Heart right ventricle (tissue), 16 donors: ENCODE measurements at regions not wholly inside any gene's neighbourhood (a gene's known extent, or its start where the extent isn't known, plus 50 kb on each side); places are given as distances from the start of the nearest gene placed in this dataset.
A peak's percentile ranks its signal among the peaks of the same experiment; 100 is the strongest.

Experiments used
- ATAC-seq, 8 donors: fragments of 200-7000 bp; cut with Tn5 transposase; one replicate each; pipeline ENCODE4 v1.9.1; 2020; ENCODE audit warnings: mild to moderate bottlenecking in 8 of 8, moderate library complexity in 8 of 8, moderate number of reproducible peaks in 1 of 8
- DNase-seq, 2 donors: peaks; one replicate each; pipeline ENCODE4 v3.0.0-alpha.2; 2020
- H3K27ac ChIP-seq, 10 donors: fragments of 200-600 bp; sonication (generic) in 2 of 10; one replicate each; pipeline versions ENCODE4 v1.5.0 to v1.8.0; 2020 to 2022; ENCODE audit warnings: mild to moderate bottlenecking in 3 of 10
- H3K27me3 ChIP-seq, 7 donors: fragments of 200-600 bp; one replicate each; pipeline ENCODE4 v1.8.0; 2021 to 2022; ENCODE audit warnings: mild to moderate bottlenecking in 2 of 7
- H3K36me3 ChIP-seq, 9 donors: fragments of 200-600 bp; sonication (generic) in 1 of 9; one replicate each; pipeline versions ENCODE4 v1.5.0 to v1.8.0; 2020 to 2022; ENCODE audit warnings: mild to moderate bottlenecking in 2 of 9
- H3K4me1 ChIP-seq, 9 donors: fragments of 200-600 bp; sonication (generic) in 1 of 9; one replicate each; pipeline versions ENCODE4 v1.5.0 to v1.8.0; 2020 to 2022; ENCODE audit warnings: mild to moderate bottlenecking in 4 of 9
- H3K4me3 ChIP-seq, 10 donors: fragments of 200-600 bp; sonication (generic) in 2 of 10; one replicate each; pipeline versions ENCODE4 v1.5.0 to v1.8.0; 2020 to 2022; ENCODE audit warnings: mild to moderate bottlenecking in 7 of 10, moderate library complexity in 2 of 10
- H3K9me3 ChIP-seq, 11 donors: fragments of 200-600 bp in 10 of 11; sonication (generic) in 2 of 11; one replicate each; pipeline versions ENCODE4 v1.5.0 to v1.8.0; 2013 to 2022; ENCODE audit warnings: mild to moderate bottlenecking in 2 of 11, control low read depth in 1 of 11, moderate library complexity in 1 of 11
- CTCF ChIP-seq, 9 donors: fragments of 200-600 bp; sonication (generic) in 2 of 9; IDR thresholded peaks; one replicate each; pipeline versions ENCODE4 v1.5.0 to v1.8.0; 2021 to 2022; ENCODE audit warnings: antibody characterized with exemption in 9 of 9, mild to moderate bottlenecking in 5 of 9, moderate library complexity in 1 of 9
- WGBS, 2 donors: extraction: QIAGEN DNeasy Blood & Tissue Kit; methylation state at CpG; one replicate each; pipeline ENCODE4 v1.1.7; 2013; ENCODE audit warnings: inconsistent platforms in 1 of 2; 5-methylcytosine and 5-hydroxymethylcytosine counted together
- intact Hi-C, 10 donors: fragments of 100-400 bp; cut with DNase I; formaldehyde crosslinking; loops; one replicate each; pipeline versions ENCODE4 v1.11.1 to v1.14.2; 2022
- donor health status: Arrhythmogenic right ventricular cardiomyopathy.
- donor health status: ischemic (EF 13 %, LVEDD 7.1; RV severe dilation, severe dysfunction).
- donor health status: healthy with polysubstance abuse.
- donor health status: DM: no; HTN: yes; CAD: no.
- donor health status: DM: no; HTN: no; CAD: no.
- donor health status: ischemic (EF 25% LVEDD 6.9; RV normal size, moderate dysfunction).
- donor health status: ischemic (EF 25% LVEDD 5.7; RV mildly dilated, moderate dysfunction).
- donor health status: healthy.
- donor health status: DM: yes; HTN: yes; CAD: no.
- donor health status: Ischemic cardiomyopathy.
- donor health status: ischemic (EF 35%, LVEDD 5.7; RV mildly dilated, moderate dysfunction).
- donor health status: nonischemic (EF 11% LVEDD 7.7; RV severe dilation, severe dysfunction).
- donor health status: DM: yes; HTN: yes; CAD: no.
- donor health status: PGD.
- donor health status: ischemic (EF 29% LVEDD 5.4; RV normal size, mild dysfunction).
- donor health status: nonischemic (EF 23%, LVEDD 6.1; RV moderate dilation, normal function).

- H3K9me3 ChIP-seq, result no peaks in the 10 kb centered on the region
- H3K36me3 ChIP-seq, result no peaks in the 10 kb centered on the region
- TF ChIP-seq CTCF (IDR thresholded peaks at IDR 0.05), result no peak
- DNase-seq (no peak), ATAC-seq (no peak)
- no peaks in the 10 kb centered on the region for H3K4me1 ChIP-seq
- H3K4me3 ChIP-seq, result no peak overlapping the region
- WGBS, 2 donors, result 91 to 92% methylated on average over 1 of the region's 1 CpG
- no peak overlapping the region for H3K27ac ChIP-seq
- peaks cover 0 to 22% (median 5%) of the 10 kb centered on the region in 7 donors for H3K27me3 ChIP-seq
- intact Hi-C loops, result loop anchor here in 1 of 10 donors (5.0 kb wide), 1 partner anchor 235 kb away; no protein-coding TSS in a partner anchor
Measured at GRCh38 chr5:54912021-54912420, 73.4 kb downstream of the ESM1 start.

DNA sequence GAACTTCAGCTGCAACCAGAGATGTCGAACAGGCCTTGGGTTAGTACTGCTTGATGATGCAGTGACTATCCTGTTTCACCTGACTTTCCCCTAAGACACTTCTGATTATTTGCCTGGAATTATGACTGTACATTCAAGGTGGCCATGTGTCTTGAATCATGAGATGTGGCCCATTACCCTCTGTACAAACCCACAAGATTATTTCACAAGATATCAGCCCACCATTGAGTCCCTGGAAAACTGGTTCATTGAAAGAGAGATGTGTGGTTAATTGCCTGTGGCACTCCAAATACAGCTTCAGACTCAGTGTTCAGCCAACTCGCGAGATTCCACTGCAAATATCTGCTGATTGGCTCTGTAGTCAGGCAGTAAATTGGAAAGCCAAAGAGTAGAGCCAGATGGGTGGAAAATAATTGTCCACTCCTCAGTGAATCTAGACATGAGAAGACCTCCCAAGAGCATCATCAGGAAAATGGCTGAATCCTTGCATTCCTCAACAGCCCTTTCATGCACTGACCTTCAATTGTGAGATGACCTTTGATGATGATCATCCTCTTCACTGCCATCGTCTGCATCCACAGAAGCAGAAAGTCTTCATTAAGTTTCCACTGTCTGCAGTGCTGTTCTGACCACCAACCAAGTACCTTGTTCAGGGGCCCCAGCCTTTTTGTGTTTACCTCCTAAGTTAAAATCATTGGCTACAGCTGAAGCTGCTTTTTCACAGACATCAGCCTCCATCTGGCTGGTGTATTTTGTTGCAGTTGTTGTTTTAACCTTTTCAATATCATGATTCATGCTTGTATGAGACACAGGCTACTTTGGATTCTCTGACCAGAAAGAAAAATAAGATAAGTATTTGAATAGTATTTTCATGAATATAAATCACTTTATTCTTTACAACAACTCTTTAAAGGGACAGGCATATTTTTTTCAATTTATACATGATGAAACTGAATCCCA is 75.2 kb downstream of the ESM1 start:
- peak in 2 of 8 donors; percentile 19 to 47 for ATAC-seq
- 74 to 82% methylated on average over 4 of the region's 4 CpGs for WGBS, 2 donors
- no peaks in the 10 kb centered on the region for H3K9me3 ChIP-seq
- no peaks in the 10 kb centered on the region for H3K36me3 ChIP-seq
- no peak overlapping the region for H3K27ac ChIP-seq
- H3K27me3 ChIP-seq, result peaks cover 0 to 17% (median 3%) of the 10 kb centered on the region in 7 donors
- no peak for TF ChIP-seq CTCF (IDR thresholded peaks at IDR 0.05)
- intact Hi-C loops, result loop anchor here in 7 of 10 donors (2.0 to 10.0 kb wide), 3 partner anchors 235 to 237 kb away; no protein-coding TSS in a partner anchor
- DNase-seq, result no peak
- H3K4me3 ChIP-seq, result no peak overlapping the region
- no peaks in the 10 kb centered on the region for H3K4me1 ChIP-seq

GRCh38 chr5:54908774-54909525 is 76.4 kb downstream of the ESM1 start:
- no peaks in the 10 kb centered on the region for H3K36me3 ChIP-seq
- peaks cover 0 to 5% (median 0%) of the 10 kb centered on the region in 7 donors for H3K27me3 ChIP-seq
- H3K27ac ChIP-seq, result no peak overlapping the region
- no peak overlapping the region for H3K4me3 ChIP-seq
- WGBS, 2 donors, result 68 to 76% methylated on average over 2 of the region's 2 CpGs
- intact Hi-C loops, result loop anchor here in 6 of 10 donors (2.0 to 10.0 kb wide), 3 partner anchors 236 to 238 kb away; no protein-coding TSS in a partner anchor
- H3K9me3 ChIP-seq, result no peaks in the 10 kb centered on the region
- TF ChIP-seq CTCF (IDR thresholded peaks at IDR 0.05), result no peak
- no peak for ATAC-seq
- DNase-seq, result no peak
- no peaks in the 10 kb centered on the region for H3K4me1 ChIP-seq

DNA sequence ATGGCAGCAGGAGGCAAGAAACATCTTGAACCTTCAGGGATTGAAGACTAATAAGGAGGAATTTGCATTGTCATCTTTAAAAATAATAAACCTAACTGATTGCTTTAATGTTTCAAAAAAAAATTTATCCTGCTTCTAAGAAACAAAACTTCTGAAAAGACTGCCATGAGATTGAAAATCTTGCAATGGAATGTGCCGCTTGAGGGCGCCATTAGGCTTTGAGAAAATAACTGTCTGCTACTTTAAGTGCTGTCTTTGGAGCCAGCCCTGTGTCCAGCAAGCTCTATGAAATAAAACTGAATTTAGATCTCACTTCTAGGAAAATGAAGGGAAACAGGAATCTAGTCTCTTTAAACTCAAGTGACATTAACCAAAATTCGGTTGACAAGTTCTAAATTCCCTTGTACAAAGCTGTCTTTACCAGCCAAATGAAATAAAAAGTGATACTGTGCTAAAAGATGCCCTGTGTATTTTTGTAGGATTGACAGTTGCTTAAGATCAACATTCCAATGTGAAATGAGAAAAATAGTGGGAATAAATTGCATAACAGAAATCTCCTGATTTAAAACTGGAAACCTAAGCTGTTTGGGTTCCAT is 79.4 kb downstream of the ESM1 start:
- 2 to 3% methylated on average over 3 of the region's 3 CpGs for WGBS, 2 donors
- no peaks in the 10 kb centered on the region for H3K36me3 ChIP-seq
- DNase-seq (peak; percentile 37 to 56), ATAC-seq (no peak)
- no peaks in the 10 kb centered on the region for H3K9me3 ChIP-seq
- TF ChIP-seq CTCF (IDR thresholded peaks at IDR 0.05), result peak; percentile 32 to 82 (median 73)
- H3K27ac ChIP-seq, result no peak overlapping the region
- no peak overlapping the region for H3K4me3 ChIP-seq
- H3K4me1 ChIP-seq, result peaks cover 0 to 18% (median 0%) of the 10 kb centered on the region in 9 donors
- peaks cover 0 to 5% (median 0%) of the 10 kb centered on the region in 7 donors for H3K27me3 ChIP-seq
- intact Hi-C loops, result loop anchor here in 8 of 10 donors (2.0 to 10.0 kb wide), 5 partner anchors 39 to 243 kb away; no protein-coding TSS in a partner anchor
